GM21447 (cell line): ENCODE measurements at regions not wholly inside any gene's neighbourhood (a gene's known extent, or its start where the extent isn't known, plus 50 kb on each side); places are given as distances from the start of the nearest gene placed in this dataset.

Experiments
- ATAC-seq: cut with Tn5 transposase; IDR thresholded peaks from one replicate; pipeline ENCODE4 v1.9.1; 2021; ENCODE audit not compliant: unreplicated experiment

DNA sequence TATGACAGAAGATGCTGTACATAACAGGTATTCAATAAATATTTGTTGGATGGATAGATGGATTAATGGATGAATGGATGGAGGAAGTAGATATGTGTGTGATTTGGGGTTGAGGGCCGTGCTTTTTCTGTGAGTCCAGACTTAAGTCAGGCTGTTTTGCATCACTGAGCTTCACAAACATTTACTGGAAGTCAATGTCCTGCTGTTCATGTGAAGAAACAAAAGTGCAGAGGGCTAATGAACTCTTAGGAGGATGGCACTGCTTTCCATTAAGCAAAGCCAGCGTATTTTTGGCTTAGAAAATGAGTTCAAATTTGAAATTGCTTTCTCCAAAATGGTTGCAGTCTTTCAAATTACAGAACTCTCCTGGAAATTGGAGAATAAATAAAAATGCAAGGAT is 260.6 kb upstream of the SASH1 start:
- no peak for ATAC-seq

DNA sequence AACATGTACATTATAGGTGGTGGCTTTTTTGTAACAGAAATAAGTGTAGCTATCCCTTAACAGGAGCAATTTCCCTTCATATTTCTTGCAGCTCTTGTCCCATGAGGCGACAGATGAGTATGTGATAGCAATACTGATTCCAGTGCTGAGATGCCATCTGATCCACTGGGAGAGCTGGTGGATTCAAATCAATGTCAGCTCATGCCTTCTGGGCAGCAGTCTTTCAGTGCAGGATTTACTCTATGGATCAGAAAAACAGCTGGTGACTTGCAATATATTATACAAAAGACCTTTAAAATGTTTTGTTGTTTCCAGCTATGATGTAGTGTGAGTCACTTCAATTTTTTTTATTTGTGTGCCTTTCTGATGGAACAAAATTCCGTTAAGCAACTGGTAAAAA is 259.9 kb upstream of the SASH1 start:
- ATAC-seq = no peak

- no peak for ATAC-seq
Observed at GRCh38 chr6:148085631-148086331, 256.9 kb upstream of the SASH1 start.

- ATAC-seq = no peak
Observed at GRCh38 chr6:148086386-148086785, 256.3 kb upstream of the SASH1 start.

- no peak for ATAC-seq
Observed at GRCh38 chr6:148086843-148087242, 255.8 kb upstream of the SASH1 start.

GRCh38 chr6:148087659-148088058 is 255.0 kb upstream of the SASH1 start:
- ATAC-seq = no peak

DNA sequence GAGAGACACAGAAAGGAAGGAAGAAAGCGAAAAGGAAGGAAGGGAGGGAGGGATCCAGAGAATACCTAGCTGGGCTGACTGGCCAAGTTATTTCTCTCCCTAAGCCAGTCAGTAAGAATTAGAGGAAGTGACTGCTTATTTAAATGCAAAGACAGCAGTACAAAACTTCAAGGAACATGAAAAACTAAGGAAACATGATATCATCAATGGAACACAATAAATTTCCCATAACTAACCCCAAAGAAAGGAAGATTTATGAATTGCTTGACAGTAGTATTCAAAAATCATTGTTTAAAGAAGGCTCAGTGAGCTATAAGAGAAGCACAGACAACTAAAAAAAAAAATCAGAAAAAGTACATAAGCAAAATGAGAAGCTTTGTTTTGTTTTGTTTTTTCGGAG is 252.3 kb upstream of the SASH1 start:
- ATAC-seq = no peak

DNA sequence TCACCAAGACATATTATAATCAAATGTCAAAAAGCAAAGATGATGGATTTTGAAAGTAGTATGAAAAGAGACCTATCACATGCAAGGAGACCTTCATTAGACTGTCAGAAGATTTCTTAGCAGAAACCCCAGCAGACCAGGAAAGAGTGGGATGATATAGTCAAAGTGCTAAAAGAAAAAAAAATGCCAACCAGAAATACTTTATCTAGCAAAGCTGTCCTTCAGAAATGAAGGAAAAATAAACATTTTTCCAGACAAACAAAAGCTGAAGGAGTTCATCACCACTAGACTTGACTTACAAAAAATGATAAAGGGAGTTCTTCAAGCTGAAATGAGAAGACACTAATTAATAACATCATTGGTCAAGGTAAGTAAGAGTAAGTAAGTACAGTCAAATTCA is 251.2 kb upstream of the SASH1 start:
- no peak for ATAC-seq

DNA sequence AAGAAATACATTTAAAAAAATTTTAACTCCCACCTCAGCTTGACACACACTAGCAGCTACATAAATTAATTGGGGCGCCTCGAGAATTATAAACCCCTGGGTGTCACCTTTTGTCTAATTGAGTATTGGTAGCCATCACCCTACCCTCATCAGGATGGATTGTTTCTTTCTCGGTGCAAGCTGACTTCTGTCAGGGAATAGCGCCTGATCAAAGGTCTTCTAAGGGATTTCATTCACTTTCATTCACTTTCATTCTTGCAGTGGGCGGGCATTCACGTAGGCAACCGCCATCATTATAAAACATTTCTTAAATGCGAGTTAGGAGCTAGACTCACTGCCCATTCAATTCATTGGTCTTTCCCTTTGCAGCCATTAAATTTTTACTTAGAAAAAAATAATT is 239.2 kb upstream of the SASH1 start:
- no peak for ATAC-seq

- no peak for ATAC-seq
Observed at GRCh38 chr6:148104131-148104530, 238.5 kb upstream of the SASH1 start.

DNA sequence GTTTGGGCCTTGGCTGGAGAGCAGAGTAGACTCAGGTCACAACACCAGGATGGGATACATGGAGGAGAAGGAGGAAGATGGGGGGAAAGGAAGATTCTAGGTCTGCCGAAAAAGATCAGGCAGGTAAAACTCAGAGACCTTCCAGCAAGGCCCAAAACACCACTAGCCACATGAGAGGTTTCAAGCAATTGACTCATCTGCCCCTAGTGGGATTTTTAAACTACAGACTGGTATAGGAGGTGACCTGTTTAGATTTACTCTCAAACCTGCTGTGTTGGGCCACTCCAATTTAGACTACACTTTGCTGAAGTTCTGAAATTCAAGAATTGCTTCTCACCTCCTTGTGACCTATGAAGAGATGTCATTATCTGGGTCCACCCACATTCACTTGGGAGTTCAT is 236.9 kb upstream of the SASH1 start:
- no peak for ATAC-seq

DNA sequence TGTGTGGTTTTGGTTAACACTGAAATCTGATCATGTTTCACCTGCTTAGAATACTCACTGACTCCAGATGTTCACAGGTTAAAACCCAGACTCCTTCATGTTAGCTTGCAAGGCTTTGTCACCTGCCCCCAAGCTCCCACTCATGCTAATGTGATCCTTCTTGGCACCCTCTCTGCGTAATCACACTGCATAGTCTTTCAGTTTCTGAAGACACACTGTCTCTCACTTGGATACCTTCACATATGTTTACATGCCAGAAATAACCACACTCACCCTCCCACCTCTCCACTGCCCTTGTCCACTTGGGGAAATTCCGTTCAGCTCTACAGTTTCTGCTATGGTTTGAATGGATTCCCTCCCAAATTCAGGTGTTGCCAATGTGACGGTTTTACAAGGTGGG is 234.7 kb upstream of the SASH1 start:
- no peak for ATAC-seq

GRCh38 chr6:148109732-148110131 is 232.9 kb upstream of the SASH1 start:
- no peak for ATAC-seq

DNA sequence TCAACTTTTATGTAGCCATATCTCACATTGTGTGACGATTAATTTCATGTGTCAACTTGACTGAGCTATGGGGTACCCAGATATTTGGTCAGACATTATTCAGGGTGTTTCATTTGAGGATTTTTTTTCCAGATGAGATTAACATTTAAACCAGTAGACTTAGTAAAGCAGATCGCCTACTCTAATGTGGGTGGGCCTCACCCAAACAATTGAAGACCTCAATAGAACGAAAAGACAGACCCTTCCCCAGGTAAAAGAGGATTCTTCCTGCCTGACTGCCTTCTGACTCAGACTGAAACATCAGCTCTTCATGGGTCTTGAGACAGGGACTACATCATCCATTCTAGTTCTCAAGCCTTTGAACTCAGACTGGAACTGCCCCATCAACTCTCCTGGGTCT is 231.7 kb upstream of the SASH1 start:
- ATAC-seq = no peak

- ATAC-seq = no peak
Observed at GRCh38 chr6:148112851-148113319, 229.8 kb upstream of the SASH1 start.

GRCh38 chr6:148116001-148116400 is 226.6 kb upstream of the SASH1 start:
- no peak for ATAC-seq

- ATAC-seq = no peak
Observed at GRCh38 chr6:148118244-148118643, 224.4 kb upstream of the SASH1 start.

DNA sequence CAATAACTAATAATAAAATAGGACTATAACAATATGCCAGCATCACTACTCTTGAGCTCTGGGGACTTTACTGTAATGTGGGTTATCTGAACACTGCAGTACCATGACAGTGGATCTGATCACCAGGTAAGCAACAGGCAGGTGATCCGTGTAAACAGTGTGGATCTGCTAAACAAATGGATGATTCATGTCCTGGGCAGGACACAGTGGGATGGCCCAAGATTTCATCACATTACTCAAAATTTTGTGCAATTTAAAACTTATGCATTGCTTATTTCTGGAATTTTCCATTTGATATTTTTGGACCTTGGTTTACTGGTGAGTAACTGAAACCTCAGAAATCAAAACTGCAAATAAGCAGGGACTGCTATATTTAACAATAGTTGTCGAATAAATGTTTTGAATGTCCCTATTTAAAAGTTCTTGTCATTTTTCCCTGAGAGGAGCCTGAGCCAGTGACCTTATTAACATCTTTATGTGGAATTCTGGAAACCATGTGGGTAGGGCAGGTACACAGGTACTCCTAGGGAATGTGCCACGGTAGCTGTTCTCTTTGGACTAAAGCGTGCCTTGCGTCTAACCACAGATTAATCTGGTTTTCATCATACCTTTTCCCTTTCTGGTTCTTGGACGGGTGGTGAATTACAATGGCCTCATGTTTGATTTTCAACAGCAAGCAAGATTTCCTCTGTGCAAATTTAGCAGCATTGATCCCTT is 214.5 kb upstream of the SASH1 start:
- ATAC-seq = no peak

DNA sequence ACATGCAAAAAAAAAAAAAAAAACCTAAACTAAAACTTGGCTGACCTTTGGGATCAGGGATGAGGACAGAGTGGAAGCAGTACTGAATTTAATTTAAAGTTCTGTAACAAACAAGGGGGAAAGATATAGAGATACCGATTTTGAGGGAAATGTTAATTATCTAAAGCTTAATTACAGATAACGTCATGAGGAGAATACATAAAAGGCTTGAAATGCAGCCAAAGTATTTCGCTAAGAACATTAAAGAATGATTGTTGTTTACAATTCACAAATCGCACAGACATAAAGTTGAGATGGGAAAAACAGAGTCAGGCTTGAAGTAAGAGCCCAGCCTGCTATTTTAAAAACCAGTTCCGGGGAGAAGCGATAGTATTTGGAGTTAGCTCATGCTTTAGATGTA is 208.0 kb upstream of the SASH1 start:
- ATAC-seq = no peak

GRCh38 chr6:148136586-148136985 is 206.1 kb upstream of the SASH1 start:
- no peak for ATAC-seq

GRCh38 chr6:148137652-148138051 is 205.0 kb upstream of the SASH1 start:
- ATAC-seq = no peak

DNA sequence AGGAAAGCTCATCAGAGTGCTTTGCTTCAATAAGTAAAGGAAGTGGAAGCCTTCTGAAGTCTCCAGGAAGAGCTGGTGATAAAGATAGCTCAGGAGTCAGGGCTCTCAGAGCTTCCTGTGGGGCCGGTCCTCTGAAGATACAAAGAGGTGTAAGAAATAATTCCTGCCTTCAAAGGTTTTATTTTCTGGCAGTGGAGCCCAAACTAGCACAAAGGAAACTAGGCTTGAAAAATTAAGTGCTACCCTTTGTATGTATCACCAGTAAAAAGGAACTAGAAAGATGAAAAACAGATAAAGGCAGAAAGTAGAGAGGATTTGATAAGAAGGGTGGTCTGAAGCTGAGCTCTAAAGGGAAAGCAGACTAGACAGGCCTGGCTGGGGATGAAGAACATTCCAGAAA is 204.1 kb upstream of the SASH1 start:
- ATAC-seq = no peak
